ENCODE measurements at regions not wholly inside any gene's neighbourhood (a gene's known extent, or its start where the extent isn't known, plus 50 kb on each side); places are given as distances from the start of the nearest gene placed in this dataset.

DNA sequence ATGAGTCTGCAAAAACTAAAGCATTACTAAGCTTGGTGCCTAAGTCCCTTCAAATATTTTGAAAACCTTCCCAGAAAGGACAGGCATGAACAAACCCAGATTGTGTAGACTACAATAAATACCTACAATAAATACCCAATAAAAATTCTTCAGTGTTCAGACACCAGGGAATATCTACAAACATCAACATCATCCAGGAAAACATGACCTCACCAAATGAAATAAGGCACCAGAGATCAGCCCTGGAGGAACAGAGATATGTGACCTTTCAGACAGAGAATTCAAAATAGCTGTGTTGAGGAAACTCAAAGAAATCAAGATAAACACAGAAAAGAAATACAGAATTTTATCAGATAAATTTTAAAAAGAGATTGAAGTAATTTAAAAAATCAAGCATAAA, 57.8 kb upstream of the NLRP2B start:
- Histone ChIP-seq H3K79me1 (ENCODE audit: low read depth in 1 of 2, low read length in 2 of 2) (no peaks in the 10 kb centered on the region), H3K27me3 (ENCODE audit: control insufficient read depth, insufficient read depth, low read length) (no peaks in the 10 kb centered on the region), H3K36me3 (ENCODE audit: control insufficient read depth, insufficient read depth, low read length) (no peaks in the 10 kb centered on the region), H4K91ac (ENCODE audit: insufficient read depth, low read depth, low read length) (no peak overlapping the region), H4K5ac (ENCODE audit: low read depth, low read length) (no peak overlapping the region), H3K27ac (ENCODE audit: insufficient read depth, low read length) (no peak overlapping the region), H2BK20ac (ENCODE audit: low read depth, low read length) (no peak overlapping the region), H3K56ac (ENCODE audit: extremely low read depth, insufficient read depth, low read length) (no peak overlapping the region), H2BK15ac (ENCODE audit: low read depth, low read length) (no peak overlapping the region), H3K4me2 (ENCODE audit: low read depth, low read length) (no peak overlapping the region), H2AFZ (replicated peaks; ENCODE audit: low read length, poor library complexity) (no peak overlapping the region), H3K4me3 (ENCODE audit: insufficient read depth, low read depth, low read length) (no peak overlapping the region), H3K4ac (ENCODE audit: low read depth, low read length) (no peak overlapping the region), H3K9ac (ENCODE audit: low read depth, low read length) (no peak overlapping the region), H3K23ac (ENCODE audit: low read depth, low read length) (no peak overlapping the region), H3K18ac (ENCODE audit: low read depth, low read length) (no peak overlapping the region), H2AK9ac (replicated peaks; ENCODE audit: low read depth, low read length, poor library complexity) (no peak overlapping the region), H3K9me1 (ENCODE audit: insufficient read depth, low read length) (no peaks in the 10 kb centered on the region), H4K8ac (ENCODE audit: low read depth in 2 of 2, low read length in 2 of 2) (no peak overlapping the region), H3K4me1 (ENCODE audit: control insufficient read depth, insufficient read depth, low read length) (no peaks in the 10 kb centered on the region), H3K9me3 (ENCODE audit: control insufficient read depth, insufficient read depth, low read length) (peaks cover 4% of the 10 kb centered on the region; the same call in 1 of the 2 replicates), H2BK5ac (ENCODE audit: low read depth, low read length, poor library complexity, severe bottlenecking) (no peak overlapping the region), H3K14ac (replicated peaks; ENCODE audit: low read depth, low read length) (no peak overlapping the region), H4K20me1 (ENCODE audit: insufficient read depth, low read length) (no peaks in the 10 kb centered on the region), H2AK5ac (ENCODE audit: low read depth, low read length) (no peak overlapping the region), H2BK120ac (ENCODE audit: low read depth, low read length) (no peak overlapping the region)
- in situ Hi-C loops (cut with MboI; ENCODE audit: low sequenced_read_pairs) (no loop called here), intact Hi-C loops (cut with micrococcal nuclease) (no loop called here), dilution Hi-C loops (cut with HindIII; ENCODE audit: low sequenced_read_pairs, unreplicated experiment) (no loop called here)
- POLR2A ChIA-PET (ENCODE audit: unreplicated experiment): no interaction called here
- no peak for TF ChIP-seq FOS (IDR thresholded peaks at IDR 0.05; ENCODE audit: low read depth, low read length)
- TF ChIP-seq SMC3 (IDR thresholded peaks at IDR 0.05; ENCODE audit: low read depth, low read length): no peak
- no peak for TF ChIP-seq MAFK (IDR thresholded peaks at IDR 0.05; ENCODE audit: low read depth, low read length)
- no peak for TF ChIP-seq RFX5 (IDR thresholded peaks at IDR 0.05; ENCODE audit: low read depth, low read length)
- TF ChIP-seq, protein P1, sequence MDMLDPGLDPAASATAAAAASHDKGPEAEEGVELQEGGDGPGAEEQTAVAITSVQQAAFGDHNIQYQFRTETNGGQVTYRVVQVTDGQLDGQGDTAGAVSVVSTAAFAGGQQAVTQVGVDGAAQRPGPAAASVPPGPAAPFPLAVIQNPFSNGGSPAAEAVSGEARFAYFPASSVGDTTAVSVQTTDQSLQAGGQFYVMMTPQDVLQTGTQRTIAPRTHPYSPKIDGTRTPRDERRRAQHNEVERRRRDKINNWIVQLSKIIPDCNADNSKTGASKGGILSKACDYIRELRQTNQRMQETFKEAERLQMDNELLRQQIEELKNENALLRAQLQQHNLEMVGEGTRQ (IDR thresholded peaks at IDR 0.05; ENCODE audit: low read depth, low read length): no peak
- TF ChIP-seq CEBPB (IDR thresholded peaks at IDR 0.05; ENCODE audit: low read depth, low read length): no peak
- ATAC-seq (ENCODE audit: low read depth): no peak
- no TSS peak for BruUV-seq (replicated peaks)
- CTCF ChIA-PET: no interaction called here
- DNase-seq: no peak
